HUES64 (cell line): ENCODE measurements at regions not wholly inside any gene's neighbourhood (a gene's known extent, or its start where the extent isn't known, plus 50 kb on each side); places are given as distances from the start of the nearest gene placed in this dataset.

Source experiments
- H3K27ac ChIP-seq: 2 replicates; pipeline ENCODE4 v1.7.0; 2013; ENCODE audit warnings: low read depth, low read length, inconsistent platforms
- H3K27me3 ChIP-seq: 2 replicates; pipeline ENCODE4 v1.6.1; 2013; ENCODE audit warnings: mild to moderate bottlenecking, low read length; ENCODE audit not compliant: insufficient read depth
- H3K36me3 ChIP-seq: 2 replicates; pipeline ENCODE4 v1.6.1; 2013; ENCODE audit warnings: mild to moderate bottlenecking, low read length; ENCODE audit not compliant: insufficient read depth
- H3K4me1 ChIP-seq: 2 replicates; pipeline ENCODE4 v1.6.1; 2013; ENCODE audit warnings: mild to moderate bottlenecking, low read length, moderate library complexity; ENCODE audit not compliant: insufficient read depth
- H3K4me3 ChIP-seq: 2 replicates; pipeline ENCODE4 v1.5.1; 2013; ENCODE audit warnings: mild to moderate bottlenecking, low read length, moderate library complexity
- H3K9ac ChIP-seq: 2 replicates; pipeline ENCODE4 v1.6.1; 2013; ENCODE audit warnings: mild to moderate bottlenecking, low read depth, low read length
- H3K9me3 ChIP-seq: 2 replicates; pipeline ENCODE4 v1.6.1; 2013; ENCODE audit warnings: low read depth, low read length; ENCODE audit not compliant: insufficient read depth
- WGBS: fragments of 150-250, 120-280 bp; methylation state at CpG from one replicate; pipeline ENCODE4 v1.1.7; 2013; ENCODE audit warnings: missing lambda C conversion rate; 5-methylcytosine and 5-hydroxymethylcytosine counted together

GRCh38 chr2:20913491-20913890, 90.6 kb upstream of the LDAH start:
- WGBS: 90% methylated on average over 3 of the region's 3 CpGs

DNA sequence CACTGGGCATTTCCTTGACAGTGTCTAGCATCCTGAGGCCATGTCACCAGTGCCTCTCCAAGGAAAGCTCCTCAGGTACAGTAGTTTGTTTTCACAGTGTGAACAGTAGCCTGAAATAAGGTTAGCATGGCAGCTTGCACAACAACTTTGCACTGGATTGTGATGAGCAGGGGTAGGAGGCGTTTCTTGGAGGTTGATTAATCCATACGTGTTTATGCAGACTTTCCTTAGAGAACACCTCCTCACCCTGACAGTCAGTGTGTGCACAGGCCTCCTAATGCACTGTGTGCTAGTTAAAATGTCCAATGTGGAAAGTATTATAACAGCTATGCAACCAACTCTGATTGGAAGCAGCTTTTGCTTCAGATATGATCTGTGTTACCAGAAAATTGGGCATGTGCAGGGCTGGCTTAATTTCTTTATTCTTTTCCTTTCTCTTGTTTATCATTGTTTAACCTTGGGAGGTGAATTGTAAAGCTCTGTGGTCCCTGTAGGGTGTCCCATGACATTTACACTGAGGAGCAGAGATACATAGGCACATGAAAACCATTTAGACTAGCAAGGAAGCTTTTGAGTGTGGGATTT, 77.2 kb upstream of the LDAH start:
- no peak overlapping the region for H3K9ac ChIP-seq
- H3K36me3 ChIP-seq: no peaks in the 10 kb centered on the region
- no peak overlapping the region for H3K27ac ChIP-seq
- WGBS: 88% methylated on average over 2 of the region's 2 CpGs
- H3K4me1 ChIP-seq: no peaks in the 10 kb centered on the region
- peaks cover 2% of the 10 kb centered on the region; the same call in 1 of the 2 replicates for H3K27me3 ChIP-seq
- no peak overlapping the region for H3K4me3 ChIP-seq
- H3K9me3 ChIP-seq: no peaks in the 10 kb centered on the region

More at GRCh38 chr2:20913491-20913890, 90.6 kb upstream of the LDAH start:
- H3K9ac ChIP-seq: no peak overlapping the region
- H3K4me3 ChIP-seq: no peak overlapping the region
- H3K36me3 ChIP-seq: no peaks in the 10 kb centered on the region
- no peaks in the 10 kb centered on the region for H3K4me1 ChIP-seq
- H3K27me3 ChIP-seq: no peaks in the 10 kb centered on the region
- H3K27ac ChIP-seq: no peak overlapping the region
- no peaks in the 10 kb centered on the region for H3K9me3 ChIP-seq

- H3K36me3 ChIP-seq: no peaks in the 10 kb centered on the region
- 92% methylated on average over 2 of the region's 2 CpGs for WGBS
- H3K4me1 ChIP-seq: no peaks in the 10 kb centered on the region
- H3K27me3 ChIP-seq: no peaks in the 10 kb centered on the region; the same call in 1 of the 2 replicates
- no peak overlapping the region for H3K4me3 ChIP-seq
- no peaks in the 10 kb centered on the region for H3K9me3 ChIP-seq
- no peak overlapping the region for H3K27ac ChIP-seq
- H3K9ac ChIP-seq: no peak overlapping the region
Measured at GRCh38 chr2:20897874-20898453, 75.1 kb upstream of the LDAH start.

- no peaks in the 10 kb centered on the region for H3K27me3 ChIP-seq
- no peaks in the 10 kb centered on the region for H3K36me3 ChIP-seq
- no peaks in the 10 kb centered on the region for H3K9me3 ChIP-seq
- no peak overlapping the region for H3K27ac ChIP-seq
- H3K4me3 ChIP-seq: no peak overlapping the region
- 58% methylated on average over 2 of the region's 3 CpGs for WGBS
- H3K9ac ChIP-seq: no peak overlapping the region
- H3K4me1 ChIP-seq: no peaks in the 10 kb centered on the region
Measured at GRCh38 chr2:20897047-20897446, 74.1 kb upstream of the LDAH start.

DNA sequence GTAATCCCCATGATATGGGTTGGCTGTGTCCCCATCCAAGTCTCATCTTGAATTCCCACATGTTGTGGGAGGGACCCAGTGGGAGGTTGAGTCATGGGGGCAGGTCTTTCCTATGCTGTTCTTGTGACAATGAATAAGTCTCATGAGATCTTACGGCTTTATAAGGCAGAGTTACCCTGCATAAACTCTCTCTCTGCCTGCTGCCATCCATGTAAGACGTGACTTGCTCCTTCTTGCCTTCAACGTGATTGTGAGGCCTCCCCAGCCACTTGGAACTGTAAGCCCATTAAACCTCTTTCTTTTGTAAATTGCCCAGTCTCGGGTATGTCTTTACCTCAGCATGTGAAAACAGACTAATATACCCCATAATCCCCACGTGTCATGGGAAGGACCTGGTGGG, 61.9 kb upstream of the LDAH start:
- H3K36me3 ChIP-seq: no peaks in the 10 kb centered on the region
- H3K4me1 ChIP-seq: no peaks in the 10 kb centered on the region
- H3K9ac ChIP-seq: no peak overlapping the region
- 72% methylated on average over 4 of the region's 5 CpGs for WGBS
- no peak overlapping the region for H3K27ac ChIP-seq
- peaks cover 34% of the 10 kb centered on the region for H3K9me3 ChIP-seq
- no peaks in the 10 kb centered on the region for H3K27me3 ChIP-seq
- no peak overlapping the region for H3K4me3 ChIP-seq

GRCh38 chr2:20882466-20883170, 59.7 kb upstream of the LDAH start:
- Histone ChIP-seq H3K9ac (no peak overlapping the region), H3K4me1 (no peaks in the 10 kb centered on the region), H3K4me3 (no peak overlapping the region), H3K9me3 (peaks cover 51% of the 10 kb centered on the region), H3K27me3 (no peaks in the 10 kb centered on the region), H3K27ac (no peak overlapping the region), H3K36me3 (no peaks in the 10 kb centered on the region)
- 87% methylated on average over 3 of the region's 4 CpGs for WGBS

DNA sequence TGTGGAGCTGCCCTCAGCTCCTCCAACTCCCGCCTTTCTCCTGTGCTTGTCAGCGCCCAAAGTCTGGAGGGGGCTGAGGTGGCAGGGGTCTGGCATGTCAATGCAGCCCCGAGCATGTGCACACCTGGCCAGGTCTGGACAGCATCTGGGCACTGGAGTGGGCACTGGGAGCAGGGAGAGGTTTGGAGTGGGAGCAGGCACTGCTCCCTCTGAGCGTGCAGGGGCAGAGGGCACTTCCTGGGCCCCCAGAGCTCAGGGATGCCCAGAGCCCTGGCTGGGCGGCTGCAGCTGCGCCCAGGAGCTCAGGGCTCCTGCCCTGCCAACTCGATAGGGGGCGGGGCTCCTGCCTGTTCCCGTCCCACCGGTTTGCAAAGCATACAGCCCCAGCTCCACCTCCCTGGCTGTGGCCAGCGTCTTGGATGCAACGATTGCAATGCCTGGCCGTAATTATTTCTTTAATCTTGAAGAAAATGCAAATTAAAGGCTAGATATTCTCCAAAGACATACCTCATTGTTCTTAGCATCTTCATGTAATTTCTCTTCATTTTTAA, 57.4 kb upstream of the LDAH start:
- Histone ChIP-seq H3K4me1 (no peaks in the 10 kb centered on the region), H3K9me3 (peaks cover 53% of the 10 kb centered on the region), H3K27ac (no peak overlapping the region), H3K9ac (no peak overlapping the region), H3K27me3 (no peaks in the 10 kb centered on the region), H3K36me3 (no peaks in the 10 kb centered on the region), H3K4me3 (no peak overlapping the region)
- WGBS: 66% methylated on average over 13 of the region's 13 CpGs

GRCh38 chr2:20879221-20879620, 56.3 kb upstream of the LDAH start:
- Histone ChIP-seq H3K27ac (no peak overlapping the region), H3K9ac (no peak overlapping the region), H3K9me3 (peaks cover 42% of the 10 kb centered on the region), H3K4me3 (no peak overlapping the region), H3K4me1 (no peaks in the 10 kb centered on the region), H3K36me3 (no peaks in the 10 kb centered on the region), H3K27me3 (no peaks in the 10 kb centered on the region)
- 85% methylated on average over 5 of the region's 5 CpGs for WGBS

GRCh38 chr2:20877960-20878359, 55.1 kb upstream of the LDAH start:
- 75% methylated on average over 1 of the region's 2 CpGs for WGBS

More at GRCh38 chr2:20877960-20878359, 55.1 kb upstream of the LDAH start:
- H3K4me1 ChIP-seq: no peaks in the 10 kb centered on the region
- no peaks in the 10 kb centered on the region for H3K27me3 ChIP-seq
- peaks cover 34% of the 10 kb centered on the region for H3K9me3 ChIP-seq
- no peak overlapping the region for H3K9ac ChIP-seq
- no peak overlapping the region for H3K27ac ChIP-seq
- no peak overlapping the region for H3K4me3 ChIP-seq
- no peaks in the 10 kb centered on the region for H3K36me3 ChIP-seq
